ENCODE measurements at regions not wholly inside any gene's neighbourhood (a gene's known extent, or its start where the extent isn't known, plus 50 kb on each side); places are given as distances from the start of the nearest gene placed in this dataset.
A peak's percentile ranks its signal among the peaks of the same experiment; 100 is the strongest.

DNA sequence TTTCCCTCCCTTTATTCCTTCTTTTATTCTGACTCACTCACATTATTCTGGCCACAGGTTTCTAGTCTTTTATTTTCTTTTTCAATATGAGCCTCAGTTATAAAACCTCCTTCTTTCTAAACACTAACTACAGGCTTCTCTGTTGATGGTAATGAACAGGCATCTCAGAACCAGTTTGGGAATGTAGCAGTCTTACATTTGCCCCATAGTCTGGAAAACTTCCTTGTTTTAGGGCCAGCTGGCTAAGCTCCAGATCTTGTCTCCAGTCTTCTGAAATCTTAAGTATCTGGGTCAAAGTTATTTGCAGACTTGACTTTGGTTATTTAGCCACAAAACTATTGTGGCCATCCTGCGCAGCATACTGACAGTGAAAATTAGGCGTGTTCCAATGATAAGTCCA lies 97.0 kb upstream of the MAN1A1 start:
- H3K36me3 ChIP-seq (ENCODE audit: control insufficient read depth in 2 of 2, insufficient read depth in 1 of 2, low read length in 2 of 2), result no peaks in the 10 kb centered on the region
- no peak overlapping the region for H3K27ac ChIP-seq (ENCODE audit: extremely low read depth, low read depth, low read length)
- H3K9me3 ChIP-seq (ENCODE audit: control insufficient read depth, insufficient read depth, low read depth, low read length), result no peaks in the 10 kb centered on the region
- TF ChIP-seq ZNF707 (tag by site-specific recombination; IDR thresholded peaks at IDR 0.05) (no peak), RBAK (tag by site-specific recombination; IDR thresholded peaks at IDR 0.05) (no peak), ZSCAN23 (tag by site-specific recombination; IDR thresholded peaks at IDR 0.05) (no peak), ZNF433 (tag by site-specific recombination; IDR thresholded peaks at IDR 0.05; ENCODE audit: low read depth) (no peak), ZNF670 (tag by site-specific recombination; IDR thresholded peaks at IDR 0.05; ENCODE audit: low read depth) (no peak), ZNF549 (tag by site-specific recombination; IDR thresholded peaks at IDR 0.05) (no peak), ZNF529 (tag by site-specific recombination; IDR thresholded peaks at IDR 0.05; ENCODE audit: insufficient replicate concordance) (no peak)
- TF ChIP-seq, protein P1, sequence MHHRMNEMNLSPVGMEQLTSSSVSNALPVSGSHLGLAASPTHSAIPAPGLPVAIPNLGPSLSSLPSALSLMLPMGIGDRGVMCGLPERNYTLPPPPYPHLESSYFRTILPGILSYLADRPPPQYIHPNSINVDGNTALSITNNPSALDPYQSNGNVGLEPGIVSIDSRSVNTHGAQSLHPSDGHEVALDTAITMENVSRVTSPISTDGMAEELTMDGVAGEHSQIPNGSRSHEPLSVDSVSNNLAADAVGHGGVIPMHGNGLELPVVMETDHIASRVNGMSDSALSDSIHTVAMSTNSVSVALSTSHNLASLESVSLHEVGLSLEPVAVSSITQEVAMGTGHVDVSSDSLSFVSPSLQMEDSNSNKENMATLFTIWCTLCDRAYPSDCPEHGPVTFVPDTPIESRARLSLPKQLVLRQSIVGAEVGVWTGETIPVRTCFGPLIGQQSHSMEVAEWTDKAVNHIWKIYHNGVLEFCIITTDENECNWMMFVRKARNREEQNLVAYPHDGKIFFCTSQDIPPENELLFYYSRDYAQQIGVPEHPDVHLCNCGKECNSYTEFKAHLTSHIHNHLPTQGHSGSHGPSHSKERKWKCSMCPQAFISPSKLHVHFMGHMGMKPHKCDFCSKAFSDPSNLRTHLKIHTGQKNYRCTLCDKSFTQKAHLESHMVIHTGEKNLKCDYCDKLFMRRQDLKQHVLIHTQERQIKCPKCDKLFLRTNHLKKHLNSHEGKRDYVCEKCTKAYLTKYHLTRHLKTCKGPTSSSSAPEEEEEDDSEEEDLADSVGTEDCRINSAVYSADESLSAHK (tag by site-specific recombination; IDR thresholded peaks at IDR 0.05), result no peak
- CTCF ChIA-PET, result interaction anchor here (0.7 kb wide), 1 partner anchor 74 kb away, joined by 3 read pairs; no protein-coding TSS in a partner anchor
- H3K4me3 ChIP-seq (ENCODE audit: low read depth, low read length), result no peak overlapping the region
- no peaks in the 10 kb centered on the region for H3K4me1 ChIP-seq (ENCODE audit: control insufficient read depth, insufficient read depth, low read length)
- POLR2A ChIA-PET, result no interaction called here

DNA sequence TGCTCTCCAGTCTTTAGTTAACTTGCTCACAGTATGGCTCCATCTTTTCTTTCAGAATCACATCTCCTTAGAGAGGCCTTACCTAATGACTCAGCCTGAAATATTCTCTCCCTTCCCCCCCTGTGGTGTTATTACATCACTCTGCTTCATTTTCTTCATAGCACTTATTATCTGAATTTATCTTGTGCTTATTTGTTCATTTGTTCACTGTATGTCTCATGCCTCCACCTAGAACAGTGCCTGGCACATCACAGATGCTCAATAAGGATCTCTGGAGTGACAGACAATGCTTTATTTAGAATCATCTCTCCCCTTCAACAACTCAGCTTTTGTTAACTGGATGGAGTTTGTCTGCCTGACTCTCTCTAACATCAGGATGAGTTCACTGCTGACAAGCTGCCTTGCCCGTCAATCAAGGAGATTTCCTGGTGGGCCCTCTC lies 96.6 kb upstream of the MAN1A1 start:
- CTCF ChIA-PET, result interaction anchor here (0.7 kb wide), 1 partner anchor 74 kb away, joined by 3 read pairs; no protein-coding TSS in a partner anchor
- Histone ChIP-seq H3K9me3 (ENCODE audit: control insufficient read depth, insufficient read depth, low read depth, low read length) (no peaks in the 10 kb centered on the region), H3K36me3 (ENCODE audit: control insufficient read depth in 2 of 2, insufficient read depth in 1 of 2, low read length in 2 of 2) (no peaks in the 10 kb centered on the region), H3K4me1 (ENCODE audit: control insufficient read depth, insufficient read depth, low read length) (no peaks in the 10 kb centered on the region), H3K27ac (ENCODE audit: extremely low read depth, low read depth, low read length) (no peak overlapping the region), H3K4me3 (ENCODE audit: low read depth, low read length) (no peak overlapping the region)
- POLR2A ChIA-PET, result no interaction called here
- TF ChIP-seq ZNF423 (tag by site-specific recombination; IDR thresholded peaks at IDR 0.05) (no peak), ZBTB11 (tag by site-specific recombination; conservative IDR thresholded peaks at IDR 0.05; ENCODE audit: low read depth) (no peak), ZNF571 (tag by site-specific recombination; IDR thresholded peaks at IDR 0.05) (no peak), GLIS1 (tag by site-specific recombination; IDR thresholded peaks at IDR 0.05) (peak; percentile 32; the same call in 1 of the 2 replicates), ZNF335 (tag by site-specific recombination; conservative IDR thresholded peaks at IDR 0.05) (0 out of 2 replicates have a peak, but pooled peaks have one; percentile 19), ZNF629 (tag by site-specific recombination; IDR thresholded peaks at IDR 0.05) (peak; percentile 62), KLF8 (tag by site-specific recombination; IDR thresholded peaks at IDR 0.05) (peak; percentile 50; the same call in 1 of the 2 replicates), ZNF692 (tag by site-specific recombination; IDR thresholded peaks at IDR 0.05) (peak; percentile 26; the same call in 1 of the 2 replicates)

Data from HEK293 (cell line).